Left ventricle myocardium inferior (tissue), 1 donor: ENCODE measurements at regions not wholly inside any gene's neighbourhood (a gene's known extent, or its start where the extent isn't known, plus 50 kb on each side); places are given as distances from the start of the nearest gene placed in this dataset.
"Not testable (repeated sequence)": the region's sequence is repeated elsewhere in the genome, so short reads cannot be mapped to it uniquely, and the experiment has no call there.

Experiments used
- DNase-seq: peaks from one replicate; pipeline ENCODE4 v3.0.0-alpha.2; 2020
- H3K27ac ChIP-seq: fragments of 200-600 bp; replicated peaks from 2 replicates; pipeline ENCODE4 v1.8.0; 2021
- H3K27me3 ChIP-seq: fragments of 200-600 bp; 2 replicates; pipeline ENCODE4 v1.8.0; 2021; ENCODE audit warnings: low read depth
- H3K36me3 ChIP-seq: fragments of 200-600 bp; 2 replicates; pipeline ENCODE4 v1.8.0; 2021
- H3K4me1 ChIP-seq: fragments of 200-600 bp; 2 replicates; pipeline ENCODE4 v1.8.0; 2021
- H3K4me3 ChIP-seq: fragments of 200-600 bp; 2 replicates; pipeline ENCODE4 v1.8.0; 2021; ENCODE audit warnings: mild to moderate bottlenecking, moderate library complexity
- H3K9me3 ChIP-seq: fragments of 200-600 bp; replicated peaks from 2 replicates; pipeline ENCODE4 v1.8.0; 2021
- CTCF ChIP-seq: fragments of 200-600 bp; IDR thresholded peaks from 2 replicates; pipeline ENCODE4 v1.8.0; 2021; ENCODE audit warnings: antibody characterized with exemption, mild to moderate bottlenecking, borderline replicate concordance
- intact Hi-C: fragments of 100-400 bp; cut with micrococcal nuclease; formaldehyde crosslinking; loops from one replicate; pipeline ENCODE4 v1.11.0; 2022
- donor health status: DM: no; HTN: yes; CAD: no; lungs with severe emphysema.

- H3K9me3 ChIP-seq, result no peaks in the 10 kb centered on the region
- no peaks in the 10 kb centered on the region for H3K36me3 ChIP-seq
- no peak for DNase-seq
- intact Hi-C loops, result no loop called here
- H3K27ac ChIP-seq, result no peak overlapping the region
- H3K4me3 ChIP-seq, result no peak overlapping the region
- H3K27me3 ChIP-seq, result no peaks in the 10 kb centered on the region
- no peak for TF ChIP-seq CTCF
- H3K4me1 ChIP-seq, result no peaks in the 10 kb centered on the region
These were observed 785.6 kb downstream of the NTRK3 start for GRCh38 chr15:87470923-87471322.

- H3K27me3 ChIP-seq, intact Hi-C loops, DNase-seq, H3K4me1 ChIP-seq, H3K36me3 ChIP-seq, H3K27ac ChIP-seq, H3K4me3 ChIP-seq, H3K9me3 ChIP-seq: not testable (repeated sequence)
These were observed 792.6 kb downstream of the NTRK3 start for GRCh38 chr15:87463956-87464355.

DNA sequence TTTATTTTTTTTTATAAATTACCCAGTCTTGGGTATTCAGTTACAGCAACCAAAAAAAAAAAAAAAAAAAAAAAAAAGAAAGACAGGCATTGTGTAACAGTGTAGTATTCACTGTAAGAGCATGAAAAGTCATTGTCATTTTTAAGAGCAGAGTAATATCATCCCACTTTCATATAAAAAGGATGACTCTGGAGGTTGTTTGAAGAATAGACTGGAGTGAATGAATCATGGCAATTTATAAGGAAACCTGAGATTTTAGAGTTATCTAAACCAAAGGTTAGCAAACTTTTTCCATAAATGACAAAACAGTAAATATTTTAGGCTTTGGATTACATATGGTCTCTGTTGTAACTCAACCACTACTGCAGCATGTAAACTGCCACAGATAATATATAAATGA lies 794.9 kb downstream of the NTRK3 start:
- DNase-seq, result no peak
- Histone ChIP-seq H3K4me3 (no peak overlapping the region), H3K27me3 (no peaks in the 10 kb centered on the region), H3K27ac (no peak overlapping the region), H3K9me3 (no peaks in the 10 kb centered on the region), H3K36me3 (no peaks in the 10 kb centered on the region), H3K4me1 (no peaks in the 10 kb centered on the region)
- intact Hi-C loops, result no loop called here
- TF ChIP-seq CTCF, result no peak

- no peaks in the 10 kb centered on the region for H3K36me3 ChIP-seq
- peaks cover 5% of the 10 kb centered on the region for H3K9me3 ChIP-seq
- no peak overlapping the region for H3K27ac ChIP-seq
- no peak overlapping the region for H3K4me3 ChIP-seq
- DNase-seq, result no peak
- H3K27me3 ChIP-seq, result no peaks in the 10 kb centered on the region
- intact Hi-C loops, result no loop called here
- no peak for TF ChIP-seq CTCF
- H3K4me1 ChIP-seq, result no peaks in the 10 kb centered on the region
These were observed 801.7 kb downstream of the NTRK3 start for GRCh38 chr15:87454860-87455259.

GRCh38 chr15:87450314-87450713 lies 806.2 kb downstream of the NTRK3 start:
- no peaks in the 10 kb centered on the region for H3K4me1 ChIP-seq
- intact Hi-C loops, result no loop called here
- no peak overlapping the region for H3K27ac ChIP-seq
- no peak for TF ChIP-seq CTCF
- H3K27me3 ChIP-seq, result no peaks in the 10 kb centered on the region
- peaks cover 5% of the 10 kb centered on the region for H3K9me3 ChIP-seq
- H3K36me3 ChIP-seq, result no peaks in the 10 kb centered on the region
- no peak overlapping the region for H3K4me3 ChIP-seq
- no peak for DNase-seq

- intact Hi-C loops, result no loop called here
- H3K4me3 ChIP-seq, result no peak overlapping the region
- H3K27ac ChIP-seq, result no peak overlapping the region
- no peaks in the 10 kb centered on the region for H3K36me3 ChIP-seq
- DNase-seq, result no peak
- TF ChIP-seq CTCF, result no peak
- H3K4me1 ChIP-seq, result no peaks in the 10 kb centered on the region
- H3K27me3 ChIP-seq, result no peaks in the 10 kb centered on the region
- H3K9me3 ChIP-seq, result peaks cover 3% of the 10 kb centered on the region
These were observed 817.4 kb downstream of the NTRK3 start for GRCh38 chr15:87439090-87439489.
